ENCODE measurements at regions not wholly inside any gene's neighbourhood (a gene's known extent, or its start where the extent isn't known, plus 50 kb on each side); places are given as distances from the start of the nearest gene placed in this dataset.

DNA sequence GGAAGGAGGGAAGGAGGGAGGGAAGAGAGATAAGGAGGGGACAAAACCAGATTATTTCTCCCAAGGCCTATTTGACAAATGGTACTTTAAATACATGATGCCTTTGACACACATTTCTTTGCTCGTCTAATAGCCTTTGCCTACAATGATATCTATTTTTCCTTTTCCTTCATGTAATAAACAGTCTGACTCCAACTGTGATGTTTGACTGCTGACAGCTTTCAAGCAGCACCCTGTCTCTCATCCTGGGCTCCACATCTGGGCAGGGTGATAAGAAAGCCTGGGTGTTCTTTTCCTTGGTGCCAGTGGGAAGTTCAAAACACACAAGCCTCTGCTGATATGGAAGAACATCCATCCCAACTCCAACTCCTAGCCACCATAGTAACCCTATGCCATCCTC lies 1277.7 kb upstream of the NXPH2 start (continued):
- TF ChIP-seq SCRT2 (tag by site-specific recombination; IDR thresholded peaks at IDR 0.05) (no peak), ZNF223 (tag by site-specific recombination; IDR thresholded peaks at IDR 0.05) (no peak)
- TF ChIP-seq, protein P1, sequence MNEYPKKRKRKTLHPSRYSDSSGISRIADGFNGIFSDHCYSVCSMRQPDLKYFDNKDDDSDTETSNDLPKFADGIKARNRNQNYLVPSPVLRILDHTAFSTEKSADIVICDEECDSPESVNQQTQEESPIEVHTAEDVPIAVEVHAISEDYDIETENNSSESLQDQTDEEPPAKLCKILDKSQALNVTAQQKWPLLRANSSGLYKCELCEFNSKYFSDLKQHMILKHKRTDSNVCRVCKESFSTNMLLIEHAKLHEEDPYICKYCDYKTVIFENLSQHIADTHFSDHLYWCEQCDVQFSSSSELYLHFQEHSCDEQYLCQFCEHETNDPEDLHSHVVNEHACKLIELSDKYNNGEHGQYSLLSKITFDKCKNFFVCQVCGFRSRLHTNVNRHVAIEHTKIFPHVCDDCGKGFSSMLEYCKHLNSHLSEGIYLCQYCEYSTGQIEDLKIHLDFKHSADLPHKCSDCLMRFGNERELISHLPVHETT (tag by site-specific recombination; IDR thresholded peaks at IDR 0.05), result no peak

DNA sequence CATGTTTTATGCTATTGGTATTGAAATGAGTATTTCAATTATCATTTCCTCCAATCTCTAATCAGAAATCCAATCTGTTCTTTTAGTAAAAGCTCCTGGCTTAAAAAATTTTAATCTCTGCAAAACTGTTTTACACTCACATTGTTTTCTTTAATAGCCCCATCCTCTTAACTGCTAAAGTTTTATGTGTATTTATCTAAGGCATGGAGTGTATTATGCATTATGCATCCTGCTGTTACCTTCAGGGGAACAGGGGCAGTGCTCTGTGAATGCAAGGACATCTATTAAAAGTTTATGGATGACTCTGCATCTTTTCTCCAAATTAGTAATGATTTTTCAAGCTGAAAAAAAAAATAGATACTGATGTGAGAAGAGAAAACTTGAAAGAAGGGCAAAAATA lies 1261.6 kb upstream of the NXPH2 start:
- no peaks in the 10 kb centered on the region for H3K9me3 ChIP-seq (ENCODE audit: control insufficient read depth, insufficient read depth, low read depth, low read length)
- ChIA-PET CTCF (no interaction called here), POLR2A (no interaction called here)
- no peak overlapping the region for H3K27ac ChIP-seq (ENCODE audit: extremely low read depth, low read depth, low read length)
- TF ChIP-seq ZNF514 (tag by site-specific recombination; IDR thresholded peaks at IDR 0.05), result no peak
- TF ChIP-seq SCRT1 (tag by site-specific recombination; IDR thresholded peaks at IDR 0.05; ENCODE audit: borderline replicate concordance), result no peak
- no peaks in the 10 kb centered on the region for H3K36me3 ChIP-seq (ENCODE audit: control insufficient read depth in 2 of 2, insufficient read depth in 1 of 2, low read length in 2 of 2)
- no peaks in the 10 kb centered on the region for H3K4me1 ChIP-seq (ENCODE audit: control insufficient read depth, insufficient read depth, low read length)
- H3K4me3 ChIP-seq (ENCODE audit: low read depth, low read length), result no peak overlapping the region

GRCh38 chr2:140041239-140041638 lies 1261.0 kb upstream of the NXPH2 start:
- Histone ChIP-seq H3K27ac (ENCODE audit: extremely low read depth, low read depth, low read length) (no peak overlapping the region), H3K4me1 (ENCODE audit: control insufficient read depth, insufficient read depth, low read length) (no peaks in the 10 kb centered on the region), H3K4me3 (ENCODE audit: low read depth, low read length) (no peak overlapping the region), H3K36me3 (ENCODE audit: control insufficient read depth in 2 of 2, insufficient read depth in 1 of 2, low read length in 2 of 2) (no peaks in the 10 kb centered on the region), H3K9me3 (ENCODE audit: control insufficient read depth, insufficient read depth, low read depth, low read length) (no peaks in the 10 kb centered on the region)
- CTCF ChIA-PET, result no interaction called here
- POLR2A ChIA-PET, result no interaction called here
- TF ChIP-seq ZNF202 (tag by site-specific recombination; IDR thresholded peaks at IDR 0.05; ENCODE audit: borderline replicate concordance) (no peak), ZNF473 (tag by site-specific recombination; IDR thresholded peaks at IDR 0.05) (no peak), KLF8 (tag by site-specific recombination; IDR thresholded peaks at IDR 0.05) (no peak), ZBTB44 (tag by site-specific recombination; IDR thresholded peaks at IDR 0.05) (no peak), ZNF433 (tag by site-specific recombination; IDR thresholded peaks at IDR 0.05; ENCODE audit: low read depth) (no peak), ZNF48 (tag by site-specific recombination; IDR thresholded peaks at IDR 0.05) (no peak)
- TF ChIP-seq, protein P2, sequence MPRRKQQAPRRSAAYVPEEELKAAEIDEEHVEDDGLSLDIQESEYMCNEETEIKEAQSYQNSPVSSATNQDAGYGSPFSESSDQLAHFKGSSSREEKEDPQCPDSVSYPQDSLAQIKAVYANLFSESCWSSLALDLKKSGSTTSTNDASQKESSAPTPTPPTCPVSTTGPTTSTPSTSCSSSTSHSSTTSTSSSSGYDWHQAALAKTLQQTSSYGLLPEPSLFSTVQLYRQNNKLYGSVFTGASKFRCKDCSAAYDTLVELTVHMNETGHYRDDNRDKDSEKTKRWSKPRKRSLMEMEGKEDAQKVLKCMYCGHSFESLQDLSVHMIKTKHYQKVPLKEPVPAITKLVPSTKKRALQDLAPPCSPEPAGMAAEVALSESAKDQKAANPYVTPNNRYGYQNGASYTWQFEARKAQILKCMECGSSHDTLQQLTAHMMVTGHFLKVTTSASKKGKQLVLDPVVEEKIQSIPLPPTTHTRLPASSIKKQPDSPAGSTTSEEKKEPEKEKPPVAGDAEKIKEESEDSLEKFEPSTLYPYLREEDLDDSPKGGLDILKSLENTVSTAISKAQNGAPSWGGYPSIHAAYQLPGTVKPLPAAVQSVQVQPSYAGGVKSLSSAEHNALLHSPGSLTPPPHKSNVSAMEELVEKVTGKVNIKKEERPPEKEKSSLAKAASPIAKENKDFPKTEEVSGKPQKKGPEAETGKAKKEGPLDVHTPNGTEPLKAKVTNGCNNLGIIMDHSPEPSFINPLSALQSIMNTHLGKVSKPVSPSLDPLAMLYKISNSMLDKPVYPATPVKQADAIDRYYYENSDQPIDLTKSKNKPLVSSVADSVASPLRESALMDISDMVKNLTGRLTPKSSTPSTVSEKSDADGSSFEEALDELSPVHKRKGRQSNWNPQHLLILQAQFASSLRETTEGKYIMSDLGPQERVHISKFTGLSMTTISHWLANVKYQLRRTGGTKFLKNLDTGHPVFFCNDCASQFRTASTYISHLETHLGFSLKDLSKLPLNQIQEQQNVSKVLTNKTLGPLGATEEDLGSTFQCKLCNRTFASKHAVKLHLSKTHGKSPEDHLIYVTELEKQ (tag by site-specific recombination; IDR thresholded peaks at IDR 0.05; ENCODE audit: borderline replicate concordance), result no peak

DNA sequence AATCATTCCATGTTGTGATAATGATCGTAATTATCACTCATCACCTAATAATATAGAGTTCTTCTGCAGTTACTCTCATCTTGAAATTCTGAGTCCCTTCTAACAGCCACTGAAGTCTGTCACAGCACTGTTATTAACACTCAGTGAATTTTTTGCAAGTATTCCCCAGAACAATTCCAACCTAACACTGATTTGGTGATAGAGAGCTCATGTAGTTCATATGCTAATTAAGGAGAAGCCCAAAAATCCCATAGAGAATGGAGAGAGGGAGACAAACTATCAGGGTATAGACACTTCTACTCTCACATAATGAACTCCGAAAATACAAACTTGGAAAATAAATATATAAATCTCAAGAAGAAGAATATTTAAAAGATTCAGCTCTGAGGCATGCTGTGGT lies 1253.4 kb upstream of the NXPH2 start:
- Histone ChIP-seq H3K4me3 (ENCODE audit: low read depth, low read length) (no peak overlapping the region), H3K27ac (ENCODE audit: extremely low read depth, low read depth, low read length) (no peak overlapping the region), H3K36me3 (ENCODE audit: control insufficient read depth in 2 of 2, insufficient read depth in 1 of 2, low read length in 2 of 2) (no peaks in the 10 kb centered on the region), H3K4me1 (ENCODE audit: control insufficient read depth, insufficient read depth, low read length) (no peaks in the 10 kb centered on the region), H3K9me3 (ENCODE audit: control insufficient read depth, insufficient read depth, low read depth, low read length) (no peaks in the 10 kb centered on the region)
- ChIA-PET POLR2A (no interaction called here), CTCF (no interaction called here)
- TF ChIP-seq GLIS1 (tag by site-specific recombination; IDR thresholded peaks at IDR 0.05) (no peak), ZXDB (tag by site-specific recombination; IDR thresholded peaks at IDR 0.05) (no peak), GLI4 (tag by site-specific recombination; IDR thresholded peaks at IDR 0.05) (no peak), ZFHX2 (tag by site-specific recombination; conservative IDR thresholded peaks at IDR 0.05) (no peak), ZNF530 (tag by site-specific recombination; IDR thresholded peaks at IDR 0.05; ENCODE audit: low read depth) (no peak), ZNF658 (tag by site-specific recombination; IDR thresholded peaks at IDR 0.05) (no peak), ZNF292 (tag by site-specific recombination; IDR thresholded peaks at IDR 0.05; ENCODE audit: borderline replicate concordance, low read depth) (no peak), ZNF341 (tag by site-specific recombination; IDR thresholded peaks at IDR 0.05; ENCODE audit: low read depth) (no peak), ZNF776 (tag by site-specific recombination; IDR thresholded peaks at IDR 0.05; ENCODE audit: borderline replicate concordance) (no peak), ZNF146 (tag by site-specific recombination; IDR thresholded peaks at IDR 0.05) (no peak), ZEB2 (tag by site-specific recombination; IDR thresholded peaks at IDR 0.05) (no peak)
- TF ChIP-seq, protein P3, sequence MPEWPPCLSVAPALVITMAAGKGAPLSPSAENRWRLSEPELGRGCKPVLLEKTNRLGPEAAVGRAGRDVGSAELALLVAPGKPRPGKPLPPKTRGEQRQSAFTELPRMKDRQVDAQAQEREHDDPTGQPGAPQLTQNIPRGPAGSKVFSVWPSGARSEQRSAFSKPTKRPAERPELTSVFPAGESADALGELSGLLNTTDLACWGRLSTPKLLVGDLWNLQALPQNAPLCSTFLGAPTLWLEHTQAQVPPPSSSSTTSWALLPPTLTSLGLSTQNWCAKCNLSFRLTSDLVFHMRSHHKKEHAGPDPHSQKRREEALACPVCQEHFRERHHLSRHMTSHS (tag by site-specific recombination; IDR thresholded peaks at IDR 0.05), result no peak
